Stimulated activated memory B cell treated with anti-CD40 and anti-IgM and Interleukin-4, amounts not matched to agents 10 μg/mL and 1 μg/mL and 100 μg/mL, for 72 hours (primary cell): ENCODE measurements at regions not wholly inside any gene's neighbourhood (a gene's known extent, or its start where the extent isn't known, plus 50 kb on each side); places are given as distances from the start of the nearest gene placed in this dataset.
"Not testable (repeated sequence)": the region's sequence is repeated elsewhere in the genome, so short reads cannot be mapped to it uniquely, and the experiment has no call there.

Experiments used
- ATAC-seq: fragments of 150-1000 bp; cut with Tn5 transposase; 2 replicates; pipeline ENCODE4 v1.10.0; 2021
- H3K27ac Mint-ChIP-seq: one replicate; pipeline ENCODE4 v1.8.0; 2022; ENCODE audit warnings: mild to moderate bottlenecking, mixed read lengths
- H3K27me3 Mint-ChIP-seq: one replicate; pipeline ENCODE4 v1.8.0; 2022; ENCODE audit warnings: mixed read lengths
- H3K36me3 Mint-ChIP-seq: one replicate; pipeline ENCODE4 v1.8.0; 2022; ENCODE audit warnings: mixed read lengths
- H3K4me1 Mint-ChIP-seq: one replicate; pipeline ENCODE4 v1.8.0; 2022; ENCODE audit warnings: mixed read lengths
- H3K4me3 Mint-ChIP-seq: one replicate; pipeline ENCODE4 v1.8.0; 2022; ENCODE audit warnings: mild to moderate bottlenecking, moderate library complexity, mixed read lengths
- H3K9me3 Mint-ChIP-seq: one replicate; pipeline ENCODE4 v1.8.0; 2022; ENCODE audit warnings: mixed read lengths

DNA sequence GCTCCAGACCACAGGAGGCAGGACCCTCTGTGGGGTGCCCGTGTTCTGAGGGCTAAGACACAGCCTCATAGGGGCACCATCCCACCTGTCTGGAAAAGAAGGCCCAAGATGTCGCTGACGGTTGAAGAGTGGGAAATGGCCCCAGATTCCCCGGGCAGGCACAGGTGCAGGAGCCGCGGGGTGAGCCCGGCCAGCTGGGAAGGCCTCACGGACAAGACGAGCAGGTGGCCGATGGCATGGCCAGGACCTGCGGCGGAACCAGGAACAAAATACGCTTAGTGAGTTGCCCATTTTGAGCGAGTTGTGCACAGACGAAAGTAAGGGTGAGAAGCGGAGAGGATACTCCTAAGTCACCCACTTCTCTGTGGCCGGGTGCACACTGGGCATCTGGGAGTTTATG, 1625.3 kb upstream of the GOT2 start:
- not testable (repeated sequence) for H3K9me3 Mint-ChIP-seq, H3K27ac Mint-ChIP-seq, ATAC-seq, H3K4me3 Mint-ChIP-seq, H3K27me3 Mint-ChIP-seq, H3K36me3 Mint-ChIP-seq, H3K4me1 Mint-ChIP-seq

GRCh38 chr16:60357876-60358522, 1623.9 kb upstream of the GOT2 start:
- not testable (repeated sequence) for H3K4me1 Mint-ChIP-seq, H3K4me3 Mint-ChIP-seq, H3K27me3 Mint-ChIP-seq, H3K9me3 Mint-ChIP-seq, H3K36me3 Mint-ChIP-seq, ATAC-seq, H3K27ac Mint-ChIP-seq

DNA sequence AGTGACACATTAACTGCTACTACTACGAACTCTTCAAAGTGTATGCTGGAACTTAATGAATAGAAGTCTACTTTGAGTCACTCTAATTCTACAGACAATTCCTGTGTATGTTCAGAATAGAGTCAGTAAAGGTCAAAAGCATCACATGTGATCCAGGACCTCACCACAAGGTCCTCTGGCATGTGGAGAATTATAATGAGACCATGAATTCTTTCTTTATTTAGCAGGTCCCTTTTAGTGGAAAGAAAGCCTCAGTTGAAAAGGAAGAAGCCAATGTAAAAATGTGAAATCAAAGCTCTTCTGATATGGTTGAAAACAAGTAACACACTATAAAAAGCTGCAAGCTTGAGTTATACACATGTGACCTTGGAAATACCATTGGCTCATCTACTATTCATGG, 1612.1 kb upstream of the GOT2 start:
- no peaks in the 10 kb centered on the region for H3K4me1 Mint-ChIP-seq
- H3K27ac Mint-ChIP-seq: no peak overlapping the region
- no peaks in the 10 kb centered on the region for H3K36me3 Mint-ChIP-seq
- peaks cover 15% of the 10 kb centered on the region for H3K9me3 Mint-ChIP-seq
- no peak overlapping the region for H3K4me3 Mint-ChIP-seq
- ATAC-seq: no peak
- H3K27me3 Mint-ChIP-seq: no peaks in the 10 kb centered on the region

DNA sequence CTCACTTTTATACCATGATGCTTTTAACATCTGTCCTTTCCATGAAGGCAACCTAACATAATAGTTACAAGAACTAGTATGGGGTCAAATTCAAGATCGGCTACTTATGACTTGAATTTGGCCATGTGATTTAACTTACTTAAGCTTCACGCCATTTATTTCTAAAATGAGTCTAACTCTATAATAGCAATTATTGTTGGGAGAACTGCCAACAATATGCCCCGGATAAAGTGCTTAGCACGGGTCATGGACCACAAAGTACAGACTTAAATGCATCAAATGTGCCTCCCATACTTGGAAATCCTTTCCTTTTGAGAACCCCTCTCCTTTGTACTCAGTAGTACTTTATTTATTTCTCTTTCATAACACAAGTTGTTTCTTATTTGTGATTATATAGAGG, 1603.6 kb upstream of the GOT2 start:
- H3K4me1 Mint-ChIP-seq: no peaks in the 10 kb centered on the region
- H3K36me3 Mint-ChIP-seq: no peaks in the 10 kb centered on the region
- H3K4me3 Mint-ChIP-seq: no peak overlapping the region
- ATAC-seq: no peak
- H3K27ac Mint-ChIP-seq: no peak overlapping the region
- H3K27me3 Mint-ChIP-seq: no peaks in the 10 kb centered on the region
- H3K9me3 Mint-ChIP-seq: peaks cover 8% of the 10 kb centered on the region

DNA sequence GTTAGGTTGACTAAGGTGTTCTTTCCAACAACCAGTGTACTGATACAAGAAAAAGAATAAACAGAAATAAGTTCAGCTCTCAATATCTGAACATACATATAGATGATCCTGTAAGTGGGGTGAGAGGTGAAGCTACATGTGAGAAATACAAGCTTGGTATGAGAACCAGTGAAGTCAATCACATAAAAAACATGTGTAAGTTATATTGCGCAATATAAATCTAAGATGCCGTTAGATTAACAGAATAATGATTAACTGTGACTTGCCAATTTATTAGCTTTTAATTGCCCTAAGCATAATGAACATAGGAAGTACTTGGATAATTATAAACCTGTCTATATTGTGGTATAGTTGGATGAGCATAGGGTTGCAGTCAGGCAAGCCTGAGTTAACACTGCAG, 1597.1 kb upstream of the GOT2 start:
- no peak overlapping the region for H3K27ac Mint-ChIP-seq
- no peak for ATAC-seq
- H3K4me1 Mint-ChIP-seq: no peaks in the 10 kb centered on the region
- no peak overlapping the region for H3K4me3 Mint-ChIP-seq
- no peaks in the 10 kb centered on the region for H3K27me3 Mint-ChIP-seq
- H3K36me3 Mint-ChIP-seq: no peaks in the 10 kb centered on the region
- H3K9me3 Mint-ChIP-seq: peaks cover 3% of the 10 kb centered on the region

DNA sequence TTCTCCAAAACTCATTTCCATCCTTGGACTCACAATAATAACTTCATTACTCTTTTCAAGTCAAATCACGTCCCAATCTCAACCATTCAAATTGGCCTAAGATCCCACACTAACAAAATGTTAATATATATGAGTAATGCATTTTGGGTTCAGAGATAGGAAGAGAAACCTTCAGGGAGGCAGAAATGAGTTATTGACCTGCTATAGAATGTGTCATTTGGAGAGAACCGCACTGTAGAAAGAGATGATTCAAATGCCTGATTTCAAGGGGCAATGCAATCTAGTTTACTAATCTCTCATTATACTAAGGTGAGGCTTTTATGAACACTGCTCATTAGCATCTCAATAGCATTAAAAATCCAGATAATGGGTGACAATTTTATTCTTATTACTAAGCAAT, 1595.0 kb upstream of the GOT2 start:
- no peaks in the 10 kb centered on the region for H3K4me1 Mint-ChIP-seq
- no peak overlapping the region for H3K4me3 Mint-ChIP-seq
- H3K27ac Mint-ChIP-seq: no peak overlapping the region
- ATAC-seq: no peak
- H3K36me3 Mint-ChIP-seq: no peaks in the 10 kb centered on the region
- H3K27me3 Mint-ChIP-seq: no peaks in the 10 kb centered on the region
- H3K9me3 Mint-ChIP-seq: peaks cover 3% of the 10 kb centered on the region

- no peak for ATAC-seq
Measured at GRCh38 chr16:60328152-60328551, 1594.0 kb upstream of the GOT2 start.

GRCh38 chr16:60318486-60318885, 1584.4 kb upstream of the GOT2 start:
- Mint-ChIP-seq H3K27me3 (no peaks in the 10 kb centered on the region), H3K9me3 (peaks cover 4% of the 10 kb centered on the region), H3K4me1 (no peaks in the 10 kb centered on the region), H3K36me3 (no peaks in the 10 kb centered on the region), H3K27ac (no peak overlapping the region), H3K4me3 (no peak overlapping the region)
- ATAC-seq: no peak

More at GRCh38 chr16:60328152-60328551, 1594.0 kb upstream of the GOT2 start:
- Mint-ChIP-seq H3K27me3 (no peaks in the 10 kb centered on the region), H3K4me1 (no peaks in the 10 kb centered on the region), H3K4me3 (no peak overlapping the region), H3K9me3 (peaks cover 3% of the 10 kb centered on the region), H3K36me3 (no peaks in the 10 kb centered on the region), H3K27ac (no peak overlapping the region)

DNA sequence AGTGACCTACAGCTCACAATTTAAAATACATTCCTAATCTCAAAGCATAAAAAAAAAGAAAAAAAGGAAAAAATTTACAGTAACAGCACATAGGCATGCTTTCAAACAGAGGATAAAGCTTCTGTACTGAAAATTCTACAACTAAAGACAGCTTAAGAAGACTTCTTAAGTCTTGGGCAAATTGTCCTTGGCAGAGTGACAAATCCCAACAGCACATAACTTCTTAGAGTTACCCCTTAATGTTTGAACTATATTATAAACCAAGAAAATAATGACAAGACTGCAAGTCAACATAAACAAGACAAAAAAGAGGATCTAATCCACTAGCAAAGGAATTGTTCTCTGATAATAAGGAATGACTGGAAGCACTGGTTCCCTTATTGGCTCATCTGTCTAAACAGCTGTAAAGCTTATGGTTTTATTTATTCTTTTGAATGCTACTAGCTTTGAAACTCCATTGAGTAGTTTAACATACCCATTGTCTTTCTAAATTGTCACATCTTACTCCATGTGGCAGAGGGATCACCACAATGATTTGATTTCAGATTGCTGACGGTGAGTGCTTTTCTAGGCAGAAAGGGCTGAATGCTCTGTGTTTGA, 1576.8 kb upstream of the GOT2 start:
- H3K4me3 Mint-ChIP-seq: no peak overlapping the region
- ATAC-seq: no peak
- H3K27me3 Mint-ChIP-seq: no peaks in the 10 kb centered on the region
- H3K27ac Mint-ChIP-seq: no peak overlapping the region
- peaks cover 3% of the 10 kb centered on the region for H3K9me3 Mint-ChIP-seq
- H3K36me3 Mint-ChIP-seq: no peaks in the 10 kb centered on the region
- no peaks in the 10 kb centered on the region for H3K4me1 Mint-ChIP-seq

DNA sequence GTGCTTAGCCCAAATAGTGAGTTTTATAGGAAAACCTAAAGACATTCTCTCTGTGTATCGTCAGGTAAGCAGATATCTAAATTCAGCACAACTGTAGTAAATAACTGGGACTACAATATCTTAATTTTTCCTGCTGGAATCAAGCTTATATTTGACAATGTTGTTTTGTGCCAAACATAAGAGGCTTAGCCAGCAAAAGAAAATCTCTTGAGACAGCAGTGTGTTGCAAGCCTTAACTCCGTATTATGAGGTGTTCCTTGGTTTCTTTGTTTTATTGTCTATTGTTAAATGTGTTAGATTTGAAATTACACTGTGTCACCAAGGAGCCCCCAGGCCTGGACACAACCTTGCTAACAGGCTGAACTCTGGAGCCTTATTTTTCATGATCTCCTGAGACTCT, 1570.6 kb upstream of the GOT2 start:
- no peaks in the 10 kb centered on the region for H3K27me3 Mint-ChIP-seq
- H3K4me3 Mint-ChIP-seq: no peak overlapping the region
- H3K4me1 Mint-ChIP-seq: no peaks in the 10 kb centered on the region
- ATAC-seq: no peak
- H3K9me3 Mint-ChIP-seq: peaks cover 3% of the 10 kb centered on the region
- no peak overlapping the region for H3K27ac Mint-ChIP-seq
- H3K36me3 Mint-ChIP-seq: no peaks in the 10 kb centered on the region

DNA sequence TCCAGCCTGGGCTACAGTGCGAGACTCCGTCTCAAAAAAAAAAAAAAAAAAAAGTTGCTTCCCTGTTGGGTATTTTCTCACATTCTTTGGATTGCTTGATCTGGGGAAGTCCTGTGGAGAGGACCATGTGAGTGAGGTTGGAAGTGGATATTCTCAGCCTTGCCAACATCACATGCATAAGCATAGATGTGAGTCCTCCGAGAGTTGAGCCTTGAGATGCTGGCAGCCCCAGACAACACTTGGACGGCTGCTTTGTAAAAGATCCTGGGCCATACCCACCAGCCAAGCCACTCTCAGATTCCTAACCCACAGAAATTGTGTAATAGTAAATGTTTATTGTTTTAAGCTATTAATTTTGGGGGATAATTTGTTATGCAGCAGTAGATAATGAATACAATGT, 1570.0 kb upstream of the GOT2 start:
- H3K36me3 Mint-ChIP-seq: no peaks in the 10 kb centered on the region
- no peak overlapping the region for H3K27ac Mint-ChIP-seq
- peaks cover 3% of the 10 kb centered on the region for H3K9me3 Mint-ChIP-seq
- no peaks in the 10 kb centered on the region for H3K4me1 Mint-ChIP-seq
- no peaks in the 10 kb centered on the region for H3K27me3 Mint-ChIP-seq
- H3K4me3 Mint-ChIP-seq: no peak overlapping the region
- no peak for ATAC-seq

- H3K27ac Mint-ChIP-seq: no peak overlapping the region
Measured at GRCh38 chr16:60302676-60303075, 1568.6 kb upstream of the GOT2 start.

GRCh38 chr16:60302261-60302660, 1568.1 kb upstream of the GOT2 start:
- Mint-ChIP-seq H3K27me3 (no peaks in the 10 kb centered on the region), H3K9me3 (peaks cover 7% of the 10 kb centered on the region), H3K4me1 (no peaks in the 10 kb centered on the region), H3K36me3 (no peaks in the 10 kb centered on the region), H3K27ac (no peak overlapping the region), H3K4me3 (no peak overlapping the region)
- ATAC-seq: no peak

More at GRCh38 chr16:60302676-60303075, 1568.6 kb upstream of the GOT2 start:
- no peak overlapping the region for H3K4me3 Mint-ChIP-seq
- ATAC-seq: no peak
- H3K27me3 Mint-ChIP-seq: no peaks in the 10 kb centered on the region
- no peaks in the 10 kb centered on the region for H3K36me3 Mint-ChIP-seq
- H3K9me3 Mint-ChIP-seq: peaks cover 3% of the 10 kb centered on the region
- H3K4me1 Mint-ChIP-seq: no peaks in the 10 kb centered on the region

GRCh38 chr16:60299241-60299776, 1565.2 kb upstream of the GOT2 start:
- no peak for ATAC-seq
- Mint-ChIP-seq H3K27me3 (no peaks in the 10 kb centered on the region), H3K4me3 (no peak overlapping the region)

GRCh38 chr16:60295451-60295850, 1561.3 kb upstream of the GOT2 start:
- no peak for ATAC-seq
- H3K27me3 Mint-ChIP-seq: no peaks in the 10 kb centered on the region
- H3K4me1 Mint-ChIP-seq: no peaks in the 10 kb centered on the region
- no peak overlapping the region for H3K27ac Mint-ChIP-seq
- H3K36me3 Mint-ChIP-seq: no peaks in the 10 kb centered on the region
- no peak overlapping the region for H3K4me3 Mint-ChIP-seq
- peaks cover 6% of the 10 kb centered on the region for H3K9me3 Mint-ChIP-seq

More at GRCh38 chr16:60299241-60299776, 1565.2 kb upstream of the GOT2 start:
- Mint-ChIP-seq H3K9me3 (peaks cover 6% of the 10 kb centered on the region), H3K36me3 (no peaks in the 10 kb centered on the region), H3K4me1 (no peaks in the 10 kb centered on the region), H3K27ac (no peak overlapping the region)

DNA sequence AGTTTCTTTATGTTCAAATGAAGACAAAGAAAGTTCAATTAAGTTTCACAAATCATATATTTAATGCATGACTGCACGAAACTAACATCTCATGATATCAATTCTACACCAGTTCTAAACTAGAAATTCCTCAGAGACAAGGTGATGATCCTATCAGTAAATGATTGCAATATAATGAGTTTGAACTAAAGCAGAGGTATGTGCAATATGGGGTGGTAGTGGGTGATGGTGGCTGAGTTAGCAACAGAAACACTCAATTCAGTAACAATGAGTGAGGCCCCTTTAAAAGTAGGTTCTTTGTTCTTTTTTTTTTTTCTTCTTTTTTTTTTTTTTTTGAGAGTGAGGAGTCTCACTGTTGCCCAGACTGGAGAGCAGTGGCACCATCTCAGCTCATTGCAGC, 1551.7 kb upstream of the GOT2 start:
- Mint-ChIP-seq H3K36me3 (no peaks in the 10 kb centered on the region), H3K27ac (no peak overlapping the region), H3K27me3 (no peaks in the 10 kb centered on the region), H3K4me3 (no peak overlapping the region), H3K4me1 (no peaks in the 10 kb centered on the region), H3K9me3 (peaks cover 6% of the 10 kb centered on the region)
- no peak for ATAC-seq
